GM19324 (cell line): ENCODE measurements at regions not wholly inside any gene's neighbourhood (a gene's known extent, or its start where the extent isn't known, plus 50 kb on each side); places are given as distances from the start of the nearest gene placed in this dataset.

Source experiments
- ATAC-seq: cut with Tn5 transposase; IDR thresholded peaks from one replicate; pipeline ENCODE4 v1.9.1; 2021; ENCODE audit warnings: mild to moderate bottlenecking, moderate library complexity; ENCODE audit not compliant: unreplicated experiment, low FRiP score

GRCh38 chr13:74825152-74825937 is 656.6 kb downstream of the TBC1D4 start:
- no peak for ATAC-seq

- no peak for ATAC-seq
Measured at GRCh38 chr13:74820809-74821208, 661.2 kb downstream of the TBC1D4 start.

- ATAC-seq = no peak
Measured at GRCh38 chr13:74819549-74819948, 662.4 kb downstream of the TBC1D4 start.

- ATAC-seq = no peak
Measured at GRCh38 chr13:74816737-74817136, 665.2 kb downstream of the TBC1D4 start.

- no peak for ATAC-seq
Measured at GRCh38 chr13:74796157-74796556, 662.0 kb upstream of the KLF12 start.

- no peak for ATAC-seq
Measured at GRCh38 chr13:74795526-74795925, 661.3 kb upstream of the KLF12 start.

- ATAC-seq = no peak
Measured at GRCh38 chr13:74794582-74794981, 660.4 kb upstream of the KLF12 start.

GRCh38 chr13:74794147-74794546 is 659.9 kb upstream of the KLF12 start:
- no peak for ATAC-seq

- no peak for ATAC-seq
Measured at GRCh38 chr13:74784959-74785358, 650.8 kb upstream of the KLF12 start.

- ATAC-seq = no peak
Measured at GRCh38 chr13:74778946-74779345, 644.7 kb upstream of the KLF12 start.

- no peak for ATAC-seq
Measured at GRCh38 chr13:74778087-74778486, 643.9 kb upstream of the KLF12 start.

GRCh38 chr13:74774264-74774663 is 640.1 kb upstream of the KLF12 start:
- ATAC-seq = no peak

GRCh38 chr13:74773248-74773647 is 639.0 kb upstream of the KLF12 start:
- ATAC-seq = no peak

- no peak for ATAC-seq
Measured at GRCh38 chr13:74771964-74772363, 637.8 kb upstream of the KLF12 start.

GRCh38 chr13:74770361-74770760 is 636.2 kb upstream of the KLF12 start:
- no peak for ATAC-seq

GRCh38 chr13:74769333-74769732 is 635.1 kb upstream of the KLF12 start:
- no peak for ATAC-seq

- ATAC-seq = no peak
Measured at GRCh38 chr13:74768521-74769085, 634.4 kb upstream of the KLF12 start.

- no peak for ATAC-seq
Measured at GRCh38 chr13:74767050-74767449, 632.8 kb upstream of the KLF12 start.

- ATAC-seq = no peak
Measured at GRCh38 chr13:74765955-74766354, 631.8 kb upstream of the KLF12 start.

- no peak for ATAC-seq
Measured at GRCh38 chr13:74761801-74762757, 627.9 kb upstream of the KLF12 start.

GRCh38 chr13:74758188-74758587 is 624.0 kb upstream of the KLF12 start:
- ATAC-seq = no peak
